GM21737 (cell line): ENCODE measurements at regions not wholly inside any gene's neighbourhood (a gene's known extent, or its start where the extent isn't known, plus 50 kb on each side); places are given as distances from the start of the nearest gene placed in this dataset.

Experiments used
- ATAC-seq: cut with Tn5 transposase; IDR thresholded peaks from one replicate; pipeline ENCODE4 v1.9.1; 2021; ENCODE audit warnings: mild to moderate bottlenecking, moderate library complexity; ENCODE audit not compliant: unreplicated experiment

DNA sequence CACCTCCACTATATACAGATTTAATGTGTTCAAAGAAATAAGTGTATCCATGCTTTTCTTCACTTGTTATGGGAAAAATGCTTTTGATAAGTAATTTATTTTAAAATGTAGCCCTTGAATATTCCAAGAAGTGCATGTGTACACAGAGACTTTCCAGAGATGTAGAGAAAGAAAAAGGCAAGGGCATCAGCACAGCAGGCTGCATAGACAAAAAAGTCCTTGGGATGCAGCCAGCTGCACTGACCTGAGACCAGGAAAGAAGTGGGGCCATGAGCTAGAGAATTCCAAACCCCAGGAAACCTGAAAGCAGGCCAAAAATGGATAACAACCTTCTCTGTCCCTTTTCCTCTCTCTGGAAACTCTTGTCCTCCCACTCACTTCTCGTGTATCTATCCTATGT is 51.6 kb upstream of the PRDM8 start:
- ATAC-seq = no peak

DNA sequence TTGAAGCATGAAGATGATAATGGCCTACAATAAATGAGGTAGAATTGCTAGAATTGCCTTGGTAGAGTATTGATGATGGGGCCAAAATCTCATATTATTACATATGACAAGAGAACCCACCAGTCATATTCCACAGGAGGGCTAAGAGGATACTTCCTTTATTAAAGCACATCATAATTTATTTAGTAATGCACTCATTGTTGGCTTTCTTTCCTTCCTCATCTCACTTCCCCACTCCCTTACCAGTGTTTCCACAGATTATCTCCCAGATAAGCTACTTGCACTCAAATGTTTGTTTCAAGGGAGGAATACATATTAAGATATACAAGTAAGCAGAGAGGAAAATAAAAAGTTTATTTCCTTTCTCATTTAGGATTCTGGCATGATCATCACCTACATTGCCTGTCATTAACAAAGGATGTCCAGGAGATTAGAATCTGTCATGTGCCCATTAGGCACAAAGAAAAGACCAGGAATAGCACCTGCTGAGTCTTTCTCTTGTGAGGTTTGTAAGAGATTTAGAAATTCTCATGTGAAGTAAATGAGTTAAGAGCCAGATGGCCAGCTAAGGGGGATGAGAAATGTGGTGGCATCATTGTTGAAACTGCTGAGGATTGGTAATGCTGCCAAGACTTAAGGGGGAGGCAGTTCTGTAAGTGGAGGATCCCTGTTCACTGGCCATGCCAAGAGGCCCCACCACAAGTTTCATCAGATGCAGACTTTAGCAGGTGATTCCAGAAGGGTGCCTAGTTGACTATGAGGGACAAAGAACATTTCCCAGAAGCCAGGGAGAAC is 52.4 kb upstream of the PRDM8 start:
- ATAC-seq = no peak

DNA sequence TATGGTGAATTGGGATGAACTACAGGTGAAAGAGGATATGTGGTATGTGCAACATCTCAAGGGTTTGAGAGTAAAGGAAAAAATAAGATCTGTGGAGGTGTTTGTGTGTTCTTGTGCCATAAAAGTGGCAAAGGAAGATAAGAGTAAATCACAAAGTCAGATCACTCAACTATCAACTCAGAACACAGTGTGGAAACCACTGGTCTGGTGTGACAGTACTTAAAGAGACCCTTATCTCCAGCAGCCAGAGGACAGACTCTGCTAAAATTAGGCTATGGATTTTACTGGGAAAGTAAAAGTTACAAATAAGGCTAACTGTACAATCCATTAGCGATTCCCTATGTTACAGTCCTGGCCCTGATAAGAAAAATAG is 54.0 kb upstream of the PRDM8 start:
- no peak for ATAC-seq

DNA sequence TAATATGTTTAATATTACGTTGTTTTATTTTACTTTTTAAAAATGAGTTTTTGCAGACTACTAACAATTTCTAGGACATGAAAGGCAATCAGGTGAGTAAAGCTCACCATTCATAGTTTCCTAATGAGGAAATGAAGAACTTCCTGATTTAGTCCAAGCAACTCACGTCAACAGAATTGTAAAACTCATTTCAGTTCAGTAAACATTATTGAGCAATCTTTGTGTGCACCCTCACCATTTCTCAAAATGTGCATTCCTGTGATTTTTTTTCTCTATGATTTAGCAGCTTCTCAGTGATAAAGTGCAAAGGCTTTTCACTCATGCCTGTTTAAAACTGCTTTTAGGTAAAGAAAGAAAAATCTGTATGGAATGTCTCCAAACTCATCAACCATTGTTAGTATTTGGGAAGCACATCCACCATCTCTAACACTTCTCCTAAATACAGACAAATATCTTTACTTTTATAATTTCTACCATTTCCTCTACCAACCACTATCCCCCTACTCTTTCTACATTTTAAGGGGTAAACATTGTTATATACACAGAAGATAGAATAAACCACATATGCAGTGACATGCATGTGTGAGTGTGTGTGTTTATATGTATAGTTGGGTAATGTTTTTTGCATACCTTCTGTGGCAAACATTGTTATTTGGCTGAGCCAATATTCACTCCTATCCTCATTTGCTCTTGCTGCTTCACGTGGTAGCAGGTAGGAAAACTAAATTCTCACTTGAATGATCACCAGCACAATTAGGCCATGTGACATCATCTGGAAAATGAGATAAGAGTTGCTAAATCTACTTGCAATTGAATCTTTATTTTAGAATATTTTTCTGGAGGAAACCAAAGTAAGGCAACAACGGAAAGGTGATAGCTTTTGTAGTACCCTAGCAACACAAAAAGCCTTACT is 54.7 kb upstream of the PRDM8 start:
- no peak for ATAC-seq

DNA sequence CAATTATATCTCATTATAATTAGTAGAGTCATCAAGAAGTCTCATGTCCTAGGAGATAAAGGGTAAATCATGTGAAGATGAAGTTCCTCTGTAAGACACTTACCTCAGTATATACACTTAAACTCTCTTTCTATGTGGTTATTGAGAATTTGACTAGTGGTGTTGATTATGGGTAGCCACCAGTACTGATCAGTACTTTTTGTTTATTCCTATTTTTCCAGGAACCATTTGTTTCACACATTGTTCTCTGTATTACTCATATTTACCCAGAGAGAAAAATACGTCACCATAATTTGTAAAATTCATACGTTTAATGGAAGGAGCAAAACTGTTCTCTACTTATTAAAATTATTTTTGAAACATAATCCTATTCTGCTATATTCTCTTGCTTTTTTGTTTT is 55.8 kb upstream of the PRDM8 start:
- no peak for ATAC-seq

DNA sequence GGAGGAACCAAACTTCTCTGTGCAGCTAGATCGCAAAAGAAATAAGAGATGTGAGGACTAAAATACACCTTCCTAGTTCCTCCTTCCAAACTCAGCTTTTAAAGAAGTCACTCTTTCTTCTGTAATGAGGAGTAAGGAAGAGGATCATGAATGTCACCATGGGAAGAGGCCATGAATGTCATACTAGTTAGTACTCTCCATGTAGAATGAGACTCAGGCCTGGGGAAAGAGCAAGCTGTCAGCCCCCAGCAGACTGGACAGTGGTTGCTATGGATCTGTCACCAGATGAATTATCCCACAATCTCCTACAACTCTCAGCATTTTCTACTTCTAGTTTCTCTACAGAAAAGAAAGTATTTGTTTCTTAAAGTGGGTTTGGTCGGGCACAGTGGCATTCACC is 57.1 kb upstream of the PRDM8 start:
- no peak for ATAC-seq

DNA sequence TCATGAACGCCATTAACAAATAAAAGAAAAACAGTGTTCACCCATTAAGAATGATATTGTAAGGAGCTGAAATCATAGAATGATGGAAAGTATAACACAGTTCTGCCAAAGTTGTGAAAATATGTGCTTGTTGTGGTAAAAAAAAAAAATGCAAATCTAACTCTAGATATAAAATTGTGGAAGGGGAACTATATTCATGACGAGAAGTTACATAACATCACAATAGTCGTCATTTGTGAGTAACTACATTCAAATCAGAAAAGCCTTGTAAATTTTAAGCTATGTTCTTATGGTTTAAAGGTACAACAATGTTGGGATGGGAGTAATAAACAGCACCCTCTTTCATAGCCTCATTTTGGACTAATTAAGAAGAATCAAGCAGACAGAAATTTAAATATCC is 57.6 kb upstream of the PRDM8 start:
- no peak for ATAC-seq

DNA sequence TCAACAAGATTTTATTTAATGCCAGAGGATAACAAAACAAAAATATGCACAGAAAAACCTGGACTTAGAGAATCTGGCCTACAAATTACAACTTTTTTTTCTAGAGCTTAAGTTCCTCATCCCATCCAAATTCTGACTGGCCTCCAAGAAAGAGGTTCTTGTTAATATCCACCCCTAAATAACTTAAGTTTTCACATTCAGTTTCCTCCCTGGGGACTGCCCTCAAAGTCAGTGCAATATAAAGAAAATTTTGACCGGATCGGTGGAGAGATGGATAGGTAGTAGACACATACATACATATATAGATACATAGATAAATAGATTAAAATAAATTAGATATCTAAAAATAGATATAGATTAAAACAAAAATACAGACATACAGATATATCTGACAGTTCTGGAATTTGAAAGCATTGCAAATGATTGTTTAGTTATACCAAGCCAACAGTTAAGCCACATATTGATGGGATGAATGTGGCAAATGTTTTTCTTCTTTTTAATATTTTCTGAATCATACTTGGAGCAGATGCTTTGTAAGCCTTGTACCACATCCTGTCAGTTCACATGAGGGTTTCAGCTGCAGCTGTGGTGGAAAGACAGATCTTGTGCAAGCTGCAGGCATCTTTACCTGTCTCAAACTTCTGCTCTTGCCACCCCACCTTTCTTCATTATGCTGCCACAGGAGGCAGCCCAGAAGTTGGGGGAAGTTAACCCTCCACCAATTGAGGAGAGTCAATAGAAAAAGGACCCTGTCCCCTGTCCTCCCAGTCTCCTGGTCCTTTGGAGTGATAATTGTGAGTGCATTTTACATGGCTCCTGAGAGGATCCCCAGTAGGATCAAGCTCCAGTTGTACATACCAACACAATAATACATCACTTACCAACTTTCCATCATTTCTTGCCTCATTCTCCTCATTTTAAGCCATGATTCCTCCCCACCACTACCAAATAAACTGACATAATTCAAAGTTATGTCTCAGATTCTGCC is 58.5 kb upstream of the PRDM8 start:
- peak; percentile 95 for ATAC-seq

DNA sequence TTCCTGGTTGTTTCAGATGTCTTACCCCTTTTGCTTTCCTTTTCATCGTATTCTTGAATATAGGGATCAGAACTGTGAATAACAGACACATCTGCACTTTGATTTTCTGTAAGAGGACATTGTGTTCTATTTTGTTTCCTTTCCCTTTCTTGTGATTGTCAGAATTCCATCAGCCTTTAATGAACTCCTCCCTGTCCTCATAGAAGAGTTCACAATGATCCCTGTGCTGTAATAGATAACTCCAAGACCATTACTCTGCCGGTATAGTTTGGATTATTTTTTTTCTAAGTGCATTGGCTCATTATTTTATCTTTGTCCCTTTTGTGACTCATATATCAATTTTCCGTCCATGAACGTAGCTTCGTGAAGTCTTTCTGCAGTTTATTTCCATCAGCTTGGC is 59.7 kb upstream of the PRDM8 start:
- no peak for ATAC-seq

DNA sequence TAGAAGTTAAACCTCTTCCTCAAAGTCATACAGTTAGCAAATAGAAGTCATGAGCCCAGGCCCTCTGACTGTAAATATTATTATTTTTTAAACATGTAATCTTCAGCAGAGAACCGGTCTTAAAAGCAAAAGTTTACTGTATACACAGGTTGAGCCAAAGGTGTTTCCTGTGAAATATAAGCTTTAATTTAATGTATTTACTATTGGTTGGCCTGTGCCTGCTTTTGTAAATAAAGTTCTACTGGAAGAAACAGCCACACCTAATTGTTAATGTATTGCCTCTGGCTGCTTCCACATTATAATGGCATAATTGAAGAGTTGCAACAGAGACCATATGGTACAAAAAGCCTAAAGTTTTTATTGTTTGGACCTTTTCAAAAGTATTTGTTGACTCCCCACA is 61.0 kb upstream of the PRDM8 start:
- ATAC-seq = no peak

DNA sequence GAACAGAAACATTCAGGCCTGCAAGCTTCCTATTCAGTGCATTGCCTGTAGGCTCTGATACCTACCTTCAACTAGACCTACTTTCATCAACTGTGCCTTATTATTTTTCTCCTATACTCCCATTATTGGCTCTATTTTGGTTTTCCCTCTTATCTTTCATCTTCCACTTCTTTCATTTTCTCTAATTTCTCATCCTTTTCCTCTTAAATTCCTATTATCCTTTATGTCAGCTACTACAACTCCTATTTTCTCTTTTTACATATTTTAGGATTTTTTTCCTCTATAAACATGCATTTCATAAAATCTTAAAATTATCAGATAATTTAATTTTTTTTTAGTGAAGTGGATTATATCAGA is 61.6 kb upstream of the PRDM8 start:
- no peak for ATAC-seq

DNA sequence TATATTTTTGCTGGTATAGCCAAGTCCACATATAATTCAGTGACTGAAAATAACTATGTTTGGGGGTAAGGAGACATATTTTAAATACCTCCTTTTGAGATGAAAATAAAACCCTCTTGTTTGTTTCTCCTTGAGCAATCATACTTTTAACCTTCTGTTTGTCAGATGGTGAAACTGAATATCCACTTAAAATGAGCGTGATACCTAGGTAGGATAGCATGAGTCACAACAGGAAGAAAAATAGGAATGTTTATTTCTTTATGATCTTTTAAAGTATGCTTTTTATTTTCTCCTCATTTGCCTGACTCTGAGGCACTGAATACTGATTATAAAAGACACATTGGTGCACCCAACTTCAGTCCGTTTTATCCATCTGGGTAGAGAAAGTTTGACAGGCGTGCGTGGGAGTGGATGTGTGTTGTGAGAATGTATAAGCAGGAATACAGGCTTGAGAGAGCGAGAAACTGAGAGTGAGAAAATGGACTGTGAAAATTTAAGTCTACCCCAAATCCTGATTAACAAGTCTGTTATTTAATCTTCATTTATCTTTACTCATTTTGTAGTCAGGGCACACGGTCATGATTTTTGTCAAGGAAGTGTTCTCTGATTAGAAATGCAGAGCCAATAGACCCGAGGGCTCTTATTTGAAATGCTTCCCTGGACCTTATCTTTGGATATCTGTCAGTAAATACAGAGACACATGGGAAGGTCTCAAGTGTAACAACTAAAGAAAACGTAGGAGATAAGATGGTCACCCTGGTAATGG is 62.1 kb upstream of the ANTXR2 start:
- no peak for ATAC-seq

DNA sequence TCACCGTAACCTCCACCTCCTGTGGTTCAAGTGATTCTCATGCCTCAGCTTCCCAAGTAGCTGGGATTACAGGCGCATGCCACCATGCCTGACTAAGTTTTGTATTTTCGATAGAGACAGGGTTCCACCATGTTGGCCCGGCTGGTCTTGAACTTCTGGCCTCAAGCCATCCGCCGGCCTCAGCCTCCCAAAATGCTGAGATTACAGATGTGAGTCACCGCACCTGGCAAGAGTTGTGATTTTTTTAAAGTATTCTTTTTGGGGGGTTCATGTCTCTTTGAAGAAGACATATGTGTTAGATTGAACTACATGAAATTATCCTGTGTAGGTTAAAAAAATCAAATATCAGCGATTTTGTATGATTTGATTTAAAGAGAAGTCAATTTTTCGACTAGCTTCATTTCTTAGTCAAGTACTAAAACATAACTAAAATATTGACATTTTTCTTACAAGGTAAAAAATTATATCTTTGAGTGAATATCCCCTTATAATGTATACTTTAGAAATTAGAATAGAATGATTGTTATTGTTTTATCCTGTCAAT is 60.3 kb upstream of the ANTXR2 start:
- ATAC-seq = no peak

DNA sequence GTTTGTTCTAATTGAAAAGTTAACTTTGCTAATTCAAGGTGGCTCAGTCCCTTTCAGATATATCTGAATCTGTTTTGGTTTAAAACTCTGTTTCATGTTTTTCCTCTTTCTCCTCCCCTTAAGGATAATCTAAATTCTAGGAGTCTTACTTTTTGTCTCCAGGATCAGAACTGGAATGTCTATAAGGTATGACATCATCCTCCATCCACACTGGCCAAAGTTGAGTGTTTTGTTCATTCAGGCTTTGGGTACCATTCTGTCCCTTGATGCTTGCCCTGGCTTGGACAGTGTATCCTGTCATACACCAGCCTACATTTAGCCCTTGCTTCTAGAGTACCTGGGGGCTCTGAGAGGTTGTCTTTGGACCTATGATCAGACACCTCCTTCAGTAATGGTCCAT is 56.8 kb upstream of the ANTXR2 start:
- ATAC-seq = no peak

DNA sequence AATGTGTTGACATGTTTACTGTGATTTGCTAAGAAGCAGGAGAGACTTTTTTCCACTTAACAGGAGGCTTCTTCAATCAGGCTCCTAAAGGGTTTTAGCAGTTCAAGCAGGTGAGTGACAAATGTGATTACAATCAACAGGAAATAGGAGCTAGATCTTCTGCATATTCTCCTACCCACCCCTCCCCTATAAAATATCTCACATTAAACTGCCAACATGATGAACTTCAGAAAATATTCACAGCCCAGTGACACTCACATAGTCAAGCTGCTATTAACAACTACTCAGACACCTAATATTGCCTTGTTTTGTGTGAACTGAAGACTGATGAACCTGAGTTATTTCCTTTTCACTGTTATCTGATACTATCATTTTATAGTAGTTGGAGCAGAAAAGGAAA is 55.9 kb upstream of the ANTXR2 start:
- ATAC-seq = no peak

DNA sequence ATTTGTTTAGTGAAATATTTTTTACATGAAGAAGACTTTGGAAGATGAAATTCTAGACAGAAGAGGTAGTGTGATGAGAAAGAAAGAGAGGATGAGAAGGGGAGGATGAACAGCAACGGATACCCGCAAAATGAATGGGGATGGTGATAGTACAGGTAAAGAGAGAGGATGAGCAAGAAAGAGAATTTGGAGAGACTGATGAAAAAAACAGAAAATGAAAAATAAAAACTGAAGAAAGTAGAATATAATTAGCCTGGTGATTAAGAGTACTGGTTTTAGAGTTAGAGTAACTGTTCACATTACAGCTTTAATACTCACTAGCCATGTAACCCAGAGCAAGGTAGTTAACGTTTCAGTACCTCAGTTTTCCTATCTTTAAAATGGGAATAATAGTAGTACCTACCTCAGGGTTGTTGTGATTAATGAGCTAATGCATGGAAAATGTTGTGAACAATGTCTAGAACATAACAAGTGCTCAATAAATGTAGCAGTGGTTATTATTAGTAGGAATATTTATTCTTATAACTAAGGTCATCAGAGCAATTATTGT is 54.9 kb upstream of the ANTXR2 start:
- ATAC-seq = no peak

DNA sequence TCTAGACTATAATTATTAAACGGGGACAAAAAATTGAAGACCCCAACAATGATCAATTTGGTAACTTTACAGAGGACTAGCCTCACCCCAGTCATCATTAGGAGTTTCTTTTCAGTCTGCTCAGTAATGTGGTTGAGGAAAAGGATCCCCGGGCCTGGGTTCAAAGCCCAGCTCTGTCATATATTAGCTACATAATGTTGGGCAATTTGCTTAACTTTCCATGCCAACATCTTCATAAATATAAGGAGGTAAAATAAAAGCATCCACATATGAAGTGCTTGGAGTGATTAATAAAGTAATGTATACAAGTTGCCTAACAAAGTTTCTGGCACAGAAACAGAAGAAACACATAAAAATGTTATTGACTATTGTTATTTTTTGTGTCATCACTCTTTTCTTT is 53.4 kb upstream of the ANTXR2 start:
- ATAC-seq = no peak

DNA sequence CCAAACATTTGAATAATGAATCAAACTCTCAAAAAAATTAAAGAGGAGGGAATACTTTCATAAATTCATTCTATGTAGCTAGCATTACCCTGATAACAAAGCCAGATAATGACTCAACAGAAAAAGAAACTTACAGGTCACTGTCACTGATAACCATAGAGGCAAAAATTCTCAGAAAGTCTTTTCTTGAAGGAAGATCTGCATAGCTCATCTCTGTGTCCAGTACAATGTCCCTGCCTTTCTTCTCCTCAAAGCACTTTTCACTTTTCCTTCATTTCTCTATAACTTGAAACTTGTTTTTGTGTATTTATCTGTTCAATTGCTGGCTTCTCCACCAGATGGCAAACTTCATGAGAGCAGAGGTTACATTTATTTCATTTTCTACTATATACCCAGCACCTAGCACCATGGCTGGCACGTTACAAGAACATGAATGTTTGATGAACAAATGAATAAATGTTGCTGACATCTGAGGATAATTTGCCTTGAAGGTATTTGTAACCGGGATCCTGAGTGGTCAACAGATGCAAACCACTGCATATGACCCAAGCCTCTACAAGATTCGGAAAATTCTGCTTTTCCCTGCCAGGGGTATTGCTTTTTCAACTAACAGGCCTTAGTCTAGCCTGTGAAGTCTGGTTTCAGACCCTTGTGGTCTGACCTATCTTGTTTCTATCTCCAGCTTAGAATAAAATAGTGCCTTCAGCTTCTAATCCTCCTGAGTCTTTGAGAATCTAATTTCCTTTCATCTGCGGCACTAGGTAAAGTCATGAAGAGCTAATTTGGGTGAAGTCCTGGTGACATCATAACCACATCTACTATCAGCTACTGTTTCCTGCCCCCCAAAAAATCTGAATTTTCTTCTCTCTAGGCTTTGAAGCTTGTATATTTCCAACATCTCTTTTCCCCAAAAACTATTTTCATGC is 52.5 kb upstream of the ANTXR2 start:
- ATAC-seq = peak; percentile 55
